Mesenchymal stem cell (in vitro differentiated cells and primary cell): ENCODE measurements at regions not wholly inside any gene's neighbourhood (a gene's known extent, or its start where the extent isn't known, plus 50 kb on each side); places are given as distances from the start of the nearest gene placed in this dataset.

Source experiments
- DNase-seq: peaks from one replicate; pipeline ENCODE4 v3.0.0-alpha.2; 2013
- H2AFZ ChIP-seq: one replicate; pipeline ENCODE4 v1.6.1; 2013; ENCODE audit warnings: low read depth, mild to moderate bottlenecking, control low read depth, inconsistent platforms, low read length, moderate library complexity
- H2AK5ac ChIP-seq: 2 replicates; pipeline ENCODE4 v1.6.1; 2013; ENCODE audit warnings: low read length, moderate library complexity, mild to moderate bottlenecking, inconsistent platforms; ENCODE audit not compliant: severe bottlenecking
- H2BK120ac ChIP-seq: one replicate; pipeline ENCODE4 v1.6.1; 2013; ENCODE audit warnings: low read depth, mild to moderate bottlenecking, inconsistent platforms, low read length, moderate library complexity
- H2BK12ac ChIP-seq, 2 experiments: one replicate each; pipeline ENCODE4 v1.6.1; 2013; ENCODE audit warnings: inconsistent platforms in 2 of 2, low read length in 2 of 2, mild to moderate bottlenecking in 2 of 2, moderate library complexity in 2 of 2, control low read depth in 1 of 2
- H2BK15ac ChIP-seq: one replicate; pipeline ENCODE4 v1.6.1; 2013; ENCODE audit warnings: mild to moderate bottlenecking, low read depth, inconsistent platforms; ENCODE audit not compliant: poor library complexity, severe bottlenecking
- H2BK5ac ChIP-seq: 2 replicates; pipeline ENCODE4 v1.6.1; 2013; ENCODE audit warnings: low read depth, mild to moderate bottlenecking, low read length, control low read depth, inconsistent platforms; ENCODE audit not compliant: poor library complexity, severe bottlenecking
- H3K14ac ChIP-seq, 2 experiments: one replicate each; pipeline ENCODE4 v1.6.1; 2013; ENCODE audit warnings: inconsistent platforms in 2 of 2, low read length in 2 of 2, control low read depth in 1 of 2, mild to moderate bottlenecking in 1 of 2, moderate library complexity in 1 of 2
- H3K18ac ChIP-seq, 2 experiments: one replicate each; pipeline ENCODE4 v1.6.1; 2013; ENCODE audit warnings: inconsistent platforms in 2 of 2, low read length in 2 of 2, control low read depth in 1 of 2, low read depth in 1 of 2, mild to moderate bottlenecking in 1 of 2
- H3K23ac ChIP-seq, 2 experiments: one replicate each; pipeline ENCODE4 v1.6.1; 2013; ENCODE audit warnings: inconsistent platforms in 2 of 2, low read length in 2 of 2, mild to moderate bottlenecking in 2 of 2, moderate library complexity in 2 of 2, control low read depth in 1 of 2
- H3K27ac ChIP-seq: 2 replicates; pipeline ENCODE4 v1.5.1; 2013; ENCODE audit warnings: mild to moderate bottlenecking, moderate library complexity, low read length, control low read depth, inconsistent platforms; ENCODE audit not compliant: poor library complexity, severe bottlenecking
- H3K27me3 ChIP-seq, 2 experiments: 2 replicates each; pipeline versions ENCODE4 v1.6.1 to v1.7.0; 2013; ENCODE audit warnings: low read length in 2 of 2, mild to moderate bottlenecking in 2 of 2, moderate library complexity in 2 of 2, control low read depth in 1 of 2, inconsistent platforms in 1 of 2; ENCODE audit not compliant: control insufficient read depth in 1 of 2, insufficient read depth in 1 of 2
- H3K36me3 ChIP-seq, 2 experiments: 2 replicates each; pipeline versions ENCODE4 v1.6.1 to v1.7.0; 2013; ENCODE audit warnings: low read length in 2 of 2, control low read depth in 1 of 2, inconsistent platforms in 1 of 2, low read depth in 1 of 2, mild to moderate bottlenecking in 1 of 2; ENCODE audit not compliant: insufficient read depth in 2 of 2, control insufficient read depth in 1 of 2
- H3K4ac ChIP-seq, 2 experiments: one replicate each; pipeline ENCODE4 v1.6.1; 2013; ENCODE audit warnings: inconsistent platforms in 2 of 2, low read length in 2 of 2, mild to moderate bottlenecking in 2 of 2, moderate library complexity in 2 of 2, control low read depth in 1 of 2, low read depth in 1 of 2
- H3K4me1 ChIP-seq: 2 replicates; pipeline ENCODE4 v1.6.1; 2013; ENCODE audit warnings: low read depth, low read length, control low read depth; ENCODE audit not compliant: control insufficient read depth, insufficient read depth
- H3K4me2 ChIP-seq: 2 replicates; pipeline ENCODE4 v1.6.1; 2013; ENCODE audit warnings: low read length, mild to moderate bottlenecking, inconsistent platforms; ENCODE audit not compliant: poor library complexity, severe bottlenecking
- H3K4me3 ChIP-seq, 2 experiments: 2 replicates each; pipeline versions ENCODE4 v1.5.1 to v1.7.0; 2013; ENCODE audit warnings: low read length in 2 of 2, mild to moderate bottlenecking in 2 of 2, control low read depth in 1 of 2, low read depth in 1 of 2; ENCODE audit not compliant: insufficient read depth in 1 of 2
- H3K79me1 ChIP-seq: replicated peaks from 2 replicates; pipeline ENCODE4 v1.6.1; 2013; ENCODE audit warnings: mild to moderate bottlenecking, control low read depth, low read length, inconsistent platforms; ENCODE audit not compliant: poor library complexity, severe bottlenecking
- H3K9ac ChIP-seq: 2 replicates; pipeline ENCODE4 v1.7.0; 2013; ENCODE audit warnings: mild to moderate bottlenecking, low read length, moderate library complexity
- H3K9me3 ChIP-seq: 2 replicates; pipeline ENCODE4 v1.7.0; 2013; ENCODE audit warnings: mild to moderate bottlenecking, low read length; ENCODE audit not compliant: control insufficient read depth
- H4K8ac ChIP-seq: one replicate; pipeline ENCODE4 v1.6.1; 2013; ENCODE audit warnings: inconsistent platforms, mild to moderate bottlenecking, low read length, moderate library complexity
- H4K91ac ChIP-seq: one replicate; pipeline ENCODE4 v1.6.1; 2013; ENCODE audit warnings: mild to moderate bottlenecking, low read length, inconsistent platforms
- WGBS: methylation state at CpG from one replicate; pipeline ENCODE4 v1.1.7; 2013; ENCODE audit warnings: mixed read lengths; 5-methylcytosine and 5-hydroxymethylcytosine counted together

- no peaks in the 10 kb centered on the region for H3K4me1 ChIP-seq
- H3K23ac ChIP-seq, result no peak overlapping the region
- no peak overlapping the region for H2BK12ac ChIP-seq
- no peak for DNase-seq
- 74% methylated on average over 5 of the region's 5 CpGs for WGBS
- H3K4ac ChIP-seq, result no peak overlapping the region
- H4K8ac ChIP-seq, result no peak overlapping the region
- H3K18ac ChIP-seq, result no peak overlapping the region
- H2BK5ac ChIP-seq, result no peak overlapping the region
- no peak overlapping the region for H2BK15ac ChIP-seq
- H3K4me3 ChIP-seq, result no peak overlapping the region
- no peak overlapping the region for H2BK120ac ChIP-seq
- H3K79me1 ChIP-seq, result no peaks in the 10 kb centered on the region
- peaks cover under 1% of the 10 kb centered on the region for H3K9me3 ChIP-seq
- H3K9ac ChIP-seq, result no peak overlapping the region
- H3K27me3 ChIP-seq, result no peaks in the 10 kb centered on the region
- no peak overlapping the region for H3K4me2 ChIP-seq
- no peak overlapping the region for H3K27ac ChIP-seq
- H3K14ac ChIP-seq, result no peak overlapping the region
- no peak overlapping the region for H2AFZ ChIP-seq
- no peaks in the 10 kb centered on the region for H3K36me3 ChIP-seq
- no peak overlapping the region for H2AK5ac ChIP-seq
- H4K91ac ChIP-seq, result no peak overlapping the region
Observed at GRCh38 chr18:14961991-14962390, 214.0 kb downstream of the ANKRD30B start.

GRCh38 chr18:14962626-14963025 is 214.7 kb downstream of the ANKRD30B start:
- H2BK12ac ChIP-seq, result no peak overlapping the region
- H3K4ac ChIP-seq, result no peak overlapping the region
- H3K79me1 ChIP-seq, result no peaks in the 10 kb centered on the region
- H3K9ac ChIP-seq, result no peak overlapping the region
- no peak overlapping the region for H2BK15ac ChIP-seq
- H3K36me3 ChIP-seq, result no peaks in the 10 kb centered on the region
- H3K23ac ChIP-seq, result no peak overlapping the region
- no peak overlapping the region for H3K4me2 ChIP-seq
- H4K8ac ChIP-seq, result no peak overlapping the region
- no peaks in the 10 kb centered on the region for H3K27me3 ChIP-seq
- no peak overlapping the region for H3K18ac ChIP-seq
- H2BK120ac ChIP-seq, result no peak overlapping the region
- no peaks in the 10 kb centered on the region for H3K9me3 ChIP-seq
- no peak overlapping the region for H3K4me3 ChIP-seq
- no peaks in the 10 kb centered on the region for H3K4me1 ChIP-seq
- no peak overlapping the region for H2AK5ac ChIP-seq
- H3K14ac ChIP-seq, result no peak overlapping the region
- H2BK5ac ChIP-seq, result no peak overlapping the region
- no peak for DNase-seq
- H2AFZ ChIP-seq, result no peak overlapping the region
- WGBS, result 87% methylated on average over 8 of the region's 8 CpGs
- no peak overlapping the region for H4K91ac ChIP-seq
- H3K27ac ChIP-seq, result no peak overlapping the region

GRCh38 chr18:14963246-14963645 is 215.3 kb downstream of the ANKRD30B start:
- Histone ChIP-seq H3K18ac (no peak overlapping the region), H3K4ac (no peak overlapping the region), H4K8ac (no peak overlapping the region), H3K27me3 (no peaks in the 10 kb centered on the region), H2AFZ (no peak overlapping the region), H2BK5ac (no peak overlapping the region), H3K9ac (no peak overlapping the region), H2BK15ac (no peak overlapping the region), H4K91ac (no peak overlapping the region), H3K27ac (no peak overlapping the region), H3K4me2 (no peak overlapping the region), H3K4me3 (no peak overlapping the region), H2BK120ac (no peak overlapping the region), H2AK5ac (no peak overlapping the region), H3K9me3 (no peaks in the 10 kb centered on the region), H3K23ac (no peak overlapping the region), H3K79me1 (no peaks in the 10 kb centered on the region), H3K14ac (no peak overlapping the region), H2BK12ac (no peak overlapping the region), H3K4me1 (no peaks in the 10 kb centered on the region), H3K36me3 (no peaks in the 10 kb centered on the region)
- WGBS, result 84% methylated on average over 6 of the region's 6 CpGs
- no peak for DNase-seq

GRCh38 chr18:14964002-14964401 is 216.0 kb downstream of the ANKRD30B start:
- H2BK120ac ChIP-seq, result no peak overlapping the region
- H2AFZ ChIP-seq, result no peak overlapping the region
- no peaks in the 10 kb centered on the region for H3K27me3 ChIP-seq
- H3K27ac ChIP-seq, result no peak overlapping the region
- H3K4ac ChIP-seq, result no peak overlapping the region
- no peak overlapping the region for H4K91ac ChIP-seq
- 54% methylated on average over 6 of the region's 6 CpGs for WGBS
- no peak overlapping the region for H3K23ac ChIP-seq
- H2BK5ac ChIP-seq, result no peak overlapping the region
- H3K9ac ChIP-seq, result no peak overlapping the region
- no peak overlapping the region for H3K14ac ChIP-seq
- DNase-seq, result no peak
- no peak overlapping the region for H2BK12ac ChIP-seq
- no peak overlapping the region for H4K8ac ChIP-seq
- H3K9me3 ChIP-seq, result no peaks in the 10 kb centered on the region
- no peaks in the 10 kb centered on the region for H3K4me1 ChIP-seq
- no peak overlapping the region for H2BK15ac ChIP-seq
- H3K18ac ChIP-seq, result no peak overlapping the region
- no peak overlapping the region for H3K4me3 ChIP-seq
- H2AK5ac ChIP-seq, result no peak overlapping the region
- no peaks in the 10 kb centered on the region for H3K79me1 ChIP-seq
- H3K36me3 ChIP-seq, result no peaks in the 10 kb centered on the region
- H3K4me2 ChIP-seq, result no peak overlapping the region
